GM18505 (cell line): ENCODE measurements at regions not wholly inside any gene's neighbourhood (a gene's known extent, or its start where the extent isn't known, plus 50 kb on each side); places are given as distances from the start of the nearest gene placed in this dataset.
"Not testable (repeated sequence)": the region's sequence is repeated elsewhere in the genome, so short reads cannot be mapped to it uniquely, and the experiment has no call there.

Experiments used
- ATAC-seq: cut with Tn5 transposase; IDR thresholded peaks from one replicate; pipeline ENCODE4 v1.9.1; 2021; ENCODE audit not compliant: unreplicated experiment
- POLR2A ChIP-seq: IDR thresholded peaks from 4 replicates; pipeline ENCODE4 v1.6.1; 2011; ENCODE audit warnings: borderline replicate concordance; ENCODE audit not compliant: insufficient read depth, insufficient read length; ENCODE audit errors: extremely low read depth

DNA sequence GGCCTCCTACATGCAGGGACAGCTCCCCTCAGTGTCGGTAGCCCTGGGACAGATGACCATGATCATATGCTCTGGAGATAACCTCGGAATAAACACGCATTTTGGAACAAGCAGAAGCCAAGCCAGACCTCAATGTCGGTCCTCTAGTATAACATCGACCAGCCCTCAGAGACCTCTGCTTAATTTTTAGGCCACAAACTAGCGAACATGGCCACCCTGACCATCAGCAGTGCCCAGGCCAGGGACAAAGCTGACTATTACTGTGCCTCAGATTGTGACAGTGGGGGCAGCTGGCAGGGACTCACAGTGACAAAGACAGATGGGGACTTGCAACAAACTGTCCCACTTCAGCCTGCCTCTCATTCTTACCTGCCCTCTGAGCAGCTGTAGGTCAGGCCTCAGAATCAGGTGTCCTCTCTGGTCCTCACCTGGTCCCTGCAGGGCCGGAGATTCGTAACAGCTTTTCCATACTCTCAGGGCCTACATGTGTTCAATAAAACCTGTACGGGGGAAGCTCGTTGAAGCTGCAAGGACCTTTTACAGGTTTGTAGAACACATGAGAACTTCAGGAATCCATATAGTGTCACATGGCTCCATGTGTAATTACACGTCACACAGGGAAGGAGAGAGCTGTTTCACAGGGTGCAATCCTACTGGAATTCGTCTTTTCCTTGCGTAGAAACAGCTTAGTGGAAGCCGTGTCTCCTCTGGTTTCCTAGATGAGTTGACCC is 72.8 kb upstream of the IGLL5 start:
- no peak for TF ChIP-seq POLR2A
- no peak for ATAC-seq

DNA sequence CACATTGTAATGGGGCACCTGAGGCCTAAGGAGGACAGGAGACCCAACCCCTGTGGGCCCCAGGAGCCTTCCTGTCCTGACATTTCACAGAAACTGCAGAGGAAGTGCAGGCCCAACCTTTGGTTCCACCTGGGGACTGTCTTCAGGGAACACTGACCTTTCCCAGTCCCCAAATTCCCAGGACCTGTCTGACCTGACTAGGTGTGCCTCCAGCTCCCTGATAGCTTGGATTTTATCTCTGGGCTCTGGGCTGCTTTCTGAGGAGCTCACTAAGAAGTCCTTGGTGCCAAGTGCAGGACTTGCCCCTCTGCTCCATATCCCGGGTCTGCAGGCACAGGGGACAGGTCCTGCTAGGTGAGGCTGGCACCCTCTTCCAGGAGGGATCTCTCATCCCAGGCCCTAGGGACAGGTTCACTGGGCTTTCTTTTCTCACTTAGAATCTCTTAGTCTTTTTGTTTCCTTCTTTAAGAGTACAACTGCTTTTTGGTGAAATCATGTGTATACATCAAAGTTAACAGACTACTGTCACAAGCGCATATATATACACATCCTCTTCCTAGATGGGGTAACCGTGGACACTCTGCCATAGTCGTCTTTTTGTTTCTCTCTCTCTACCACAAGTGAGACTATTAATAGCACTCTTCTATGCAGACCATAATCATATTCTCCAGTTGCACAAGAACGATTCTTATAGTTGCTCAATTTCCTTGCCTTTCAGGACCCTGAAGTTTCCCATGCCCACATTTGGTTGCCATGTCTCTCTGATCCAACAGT is 72.0 kb upstream of the IGLL5 start:
- no peak for ATAC-seq
- no peak for TF ChIP-seq POLR2A

DNA sequence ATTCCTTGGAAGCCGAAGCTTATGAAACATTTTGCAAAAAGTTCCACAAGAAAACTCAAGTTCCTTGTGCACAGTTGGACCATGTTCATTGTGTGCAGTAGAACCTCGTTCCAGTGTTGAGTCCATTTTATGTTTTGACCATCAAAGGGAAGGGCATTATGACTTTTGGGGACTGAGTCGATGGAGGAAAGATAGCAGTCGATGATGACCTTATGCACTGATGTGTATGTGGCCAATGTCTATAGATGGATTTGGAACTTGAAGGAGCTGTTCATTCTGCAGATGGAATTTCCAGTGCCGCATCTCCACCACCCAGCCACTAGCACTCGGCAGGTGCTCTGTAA is 71.5 kb upstream of the IGLL5 start:
- TF ChIP-seq POLR2A, result no peak
- no peak for ATAC-seq

DNA sequence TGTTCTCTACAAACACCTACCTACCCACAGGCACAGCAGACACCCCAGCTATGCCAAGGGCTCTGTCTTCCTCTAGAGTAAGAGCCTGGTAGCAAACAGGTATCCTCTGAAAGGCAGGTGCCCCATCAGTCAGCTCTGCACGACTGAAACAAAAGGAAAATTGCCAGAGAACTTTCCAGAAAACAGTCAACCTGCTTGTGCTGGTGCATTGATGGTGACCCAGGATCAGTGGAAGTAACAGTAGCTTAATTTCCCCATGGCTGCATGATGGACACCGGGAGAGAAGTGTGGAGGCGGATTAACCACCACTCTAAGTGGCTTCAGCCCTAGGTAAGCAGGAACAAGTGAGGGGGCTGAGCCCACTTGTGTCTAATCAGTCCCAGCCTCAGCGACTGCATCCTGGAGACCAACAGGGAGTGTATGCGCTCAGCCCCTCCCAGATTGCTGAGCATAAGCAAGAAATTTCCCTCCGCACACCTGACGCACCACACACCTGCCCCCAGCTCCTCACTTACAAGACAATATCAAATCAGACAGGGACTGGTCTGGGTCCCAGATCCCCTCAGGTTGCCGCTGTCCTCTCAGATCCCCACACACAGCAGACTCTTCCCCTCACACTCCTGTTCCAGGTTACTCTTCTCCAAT is 70.7 kb upstream of the IGLL5 start:
- no peak for ATAC-seq
- no peak for TF ChIP-seq POLR2A

DNA sequence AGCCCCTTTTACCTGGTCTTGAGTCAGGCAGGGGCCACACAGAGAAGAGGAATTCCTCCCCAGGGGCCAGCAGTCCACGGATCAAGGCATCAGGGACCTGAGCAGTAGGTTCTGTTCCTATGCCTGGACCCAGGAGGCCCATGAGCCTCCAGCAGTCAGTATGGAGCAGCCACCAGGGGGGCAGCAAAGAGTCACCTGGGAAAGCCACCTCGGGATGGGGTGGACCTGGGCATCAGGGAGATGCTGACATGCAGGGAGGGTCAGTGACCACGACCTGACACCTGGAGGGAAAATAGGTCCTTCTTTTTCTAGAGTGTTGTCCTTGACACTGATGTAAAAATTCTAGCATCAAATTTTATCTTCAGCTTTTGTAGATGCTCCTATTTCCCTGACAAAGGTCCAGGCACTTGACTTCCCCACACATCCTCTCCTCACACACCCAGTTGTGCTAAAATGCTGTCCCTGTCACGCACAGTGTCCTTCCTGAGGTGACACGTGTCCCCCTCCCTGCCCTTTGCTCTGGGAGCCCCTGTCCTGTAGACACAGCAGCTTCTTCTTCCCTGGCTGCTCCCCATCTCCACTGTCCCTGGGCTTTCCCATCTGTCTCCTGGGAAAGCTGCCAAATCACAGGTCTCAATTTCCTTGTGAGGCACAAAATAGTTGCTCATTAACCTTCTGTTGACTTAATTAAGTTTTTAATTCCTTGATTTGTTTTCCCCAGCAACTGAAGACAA is 70.0 kb upstream of the IGLL5 start:
- no peak for TF ChIP-seq POLR2A
- no peak for ATAC-seq

DNA sequence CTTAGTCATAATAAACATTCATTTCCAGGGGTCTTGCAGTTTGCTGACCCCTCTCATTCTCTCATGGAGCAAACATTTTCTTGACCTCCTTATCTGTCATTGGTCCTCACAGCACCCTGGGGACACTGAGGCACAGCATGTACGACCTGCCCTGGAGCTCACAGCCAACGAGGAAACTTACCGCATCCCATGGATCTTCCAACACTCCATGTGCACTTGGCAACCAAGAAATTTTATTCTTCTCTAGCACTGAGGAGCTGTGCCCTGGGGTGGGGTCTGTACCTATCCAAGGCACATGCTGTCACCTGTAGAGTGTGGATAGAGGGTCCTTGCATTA is 69.4 kb upstream of the IGLL5 start:
- no peak for ATAC-seq
- TF ChIP-seq POLR2A, result no peak

DNA sequence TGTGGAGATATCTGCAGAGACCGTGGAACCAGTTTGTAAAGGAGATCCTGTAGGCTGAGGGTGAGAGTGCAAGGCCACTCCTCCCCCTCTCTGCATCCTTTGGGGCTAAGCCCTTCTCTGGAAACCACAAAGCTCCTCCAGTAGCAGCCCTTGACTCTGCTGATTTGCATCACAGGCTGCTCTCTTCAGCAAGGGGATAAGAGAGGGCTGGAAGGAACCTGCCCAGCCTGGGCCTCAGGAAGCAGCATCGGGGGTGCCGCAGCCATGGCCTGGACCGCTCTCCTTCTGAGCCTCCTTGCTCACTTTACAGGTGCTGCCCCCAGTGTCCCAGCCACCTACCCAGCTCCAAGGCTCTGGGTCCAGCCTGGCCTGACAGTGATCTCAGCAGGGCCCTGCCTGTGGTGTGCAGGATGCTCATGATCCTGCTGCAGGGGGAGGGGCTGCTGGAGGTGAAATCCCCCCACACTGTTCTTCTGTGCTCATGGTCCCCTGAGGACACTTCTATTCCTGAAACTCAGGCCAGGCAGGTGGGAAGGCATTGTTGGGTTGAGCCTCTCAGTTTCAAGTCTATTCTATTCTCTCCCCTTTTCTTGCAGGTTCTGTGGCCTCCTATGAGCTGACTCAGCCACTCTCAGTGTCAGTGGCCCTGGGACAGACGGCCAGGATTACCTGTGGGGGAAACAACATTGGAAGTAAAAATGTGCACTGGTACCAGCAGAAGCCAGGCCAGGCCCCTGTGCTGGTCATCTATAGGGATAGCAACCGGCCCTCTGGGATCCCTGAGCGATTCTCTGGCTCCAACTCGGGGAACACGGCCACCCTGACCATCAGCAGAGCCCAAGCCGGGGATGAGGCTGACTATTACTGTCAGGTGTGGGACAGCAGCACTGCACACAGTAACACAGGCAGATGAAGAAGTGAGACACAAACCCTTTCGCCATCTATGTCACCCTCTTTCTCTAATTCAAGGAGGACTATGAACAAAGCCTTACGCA is 68.5 kb upstream of the IGLL5 start:
- ATAC-seq, result no peak
- TF ChIP-seq POLR2A, result peak; percentile 35

DNA sequence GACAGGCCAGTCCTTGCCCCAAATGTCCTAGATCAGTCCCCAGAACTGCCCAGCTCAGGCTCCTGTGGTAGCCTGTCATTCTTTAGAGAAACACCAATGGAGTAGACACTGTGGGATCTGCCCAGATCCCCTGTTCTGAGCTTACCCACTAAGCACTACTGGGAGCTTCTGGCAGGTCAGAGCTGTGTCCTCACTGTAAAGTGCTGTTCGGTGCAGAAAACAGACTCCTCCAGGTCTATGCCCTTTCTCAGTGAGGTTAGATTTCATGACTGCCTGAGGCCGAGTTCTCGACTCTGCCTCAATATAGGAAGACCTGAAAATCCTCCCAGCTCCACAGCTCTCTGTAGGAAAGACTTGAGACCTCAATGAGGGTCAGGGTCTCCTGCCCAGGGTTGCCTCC is 67.5 kb upstream of the IGLL5 start:
- no peak for ATAC-seq
- no peak for TF ChIP-seq POLR2A

DNA sequence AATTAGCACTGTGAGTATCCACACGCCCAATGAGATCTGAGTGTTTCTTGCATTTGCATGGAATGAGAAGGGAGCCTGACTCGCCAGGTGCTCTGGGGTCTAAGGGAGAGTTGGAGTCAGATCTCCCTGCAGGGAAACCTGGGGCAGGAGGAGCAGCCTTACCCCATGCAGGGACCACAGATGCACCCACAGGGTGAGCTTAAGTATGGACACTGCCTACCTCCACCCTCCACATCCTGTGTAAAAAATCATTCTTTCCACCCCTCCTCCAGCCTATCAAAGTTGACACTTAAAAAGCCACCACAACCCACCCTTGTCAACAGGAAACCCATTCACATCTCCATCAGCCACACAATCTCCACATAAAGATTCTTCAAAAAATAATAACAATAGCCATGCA is 67.0 kb upstream of the IGLL5 start:
- no peak for TF ChIP-seq POLR2A
- ATAC-seq, result no peak

DNA sequence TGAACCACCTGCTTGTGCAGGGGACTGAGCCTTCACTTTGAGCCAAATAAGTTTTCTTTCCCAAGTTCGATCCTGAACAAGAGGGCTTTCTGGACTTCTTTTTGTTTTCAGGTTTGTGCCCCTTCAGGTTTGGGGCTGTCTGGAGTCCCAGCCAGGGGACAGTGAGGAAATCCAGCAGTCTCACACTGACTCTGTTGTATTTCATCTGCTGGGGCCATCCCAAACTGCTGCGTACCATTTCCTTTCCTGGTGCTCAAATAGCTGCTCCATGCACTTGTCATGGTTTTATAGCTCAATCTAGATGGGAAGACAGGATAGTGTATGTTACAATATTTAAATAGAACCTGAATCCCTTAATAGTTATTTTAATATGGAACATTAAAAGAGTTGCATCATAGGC is 66.3 kb upstream of the IGLL5 start:
- ATAC-seq, result no peak
- TF ChIP-seq POLR2A, result no peak

DNA sequence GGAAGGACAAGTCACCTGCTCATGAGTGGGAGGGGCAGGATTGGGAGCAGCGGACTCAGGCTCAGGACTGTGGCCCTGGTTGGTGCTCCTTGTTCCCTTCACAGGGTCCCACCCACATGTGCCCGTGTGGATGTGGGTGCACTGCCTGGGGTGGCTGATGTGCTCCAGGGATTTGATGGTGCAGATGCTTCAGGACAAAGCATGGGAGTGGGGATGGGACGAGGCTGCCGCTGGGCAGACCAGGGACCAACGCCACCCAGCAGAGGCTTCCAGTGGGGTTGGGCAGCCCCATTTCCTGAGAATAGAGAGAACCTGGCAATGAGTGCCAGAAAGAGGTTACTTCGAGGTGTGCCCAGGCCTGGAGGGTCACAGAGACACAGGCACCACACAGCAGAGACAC is 65.5 kb upstream of the IGLL5 start:
- TF ChIP-seq POLR2A, result no peak
- no peak for ATAC-seq

DNA sequence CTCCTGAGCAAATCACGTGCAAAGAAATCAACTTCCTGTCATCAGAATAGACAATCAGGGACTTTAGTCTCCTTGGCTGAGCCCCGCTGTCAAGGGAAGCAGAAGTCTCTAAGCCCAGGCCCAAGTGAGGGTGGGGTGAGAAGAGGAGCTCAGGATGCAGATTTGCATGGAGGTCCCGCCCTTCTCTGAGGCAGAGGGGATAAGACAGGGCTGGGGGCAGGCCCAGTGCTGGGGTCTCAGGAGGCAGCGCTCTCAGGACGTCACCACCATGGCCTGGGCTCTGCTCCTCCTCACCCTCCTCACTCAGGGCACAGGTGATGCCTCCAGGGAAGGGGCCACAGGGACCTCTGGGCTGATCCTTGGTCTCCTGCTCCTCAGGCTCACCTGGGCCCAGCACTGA is 65.1 kb upstream of the IGLL5 start:
- ATAC-seq, result not testable (repeated sequence)

DNA sequence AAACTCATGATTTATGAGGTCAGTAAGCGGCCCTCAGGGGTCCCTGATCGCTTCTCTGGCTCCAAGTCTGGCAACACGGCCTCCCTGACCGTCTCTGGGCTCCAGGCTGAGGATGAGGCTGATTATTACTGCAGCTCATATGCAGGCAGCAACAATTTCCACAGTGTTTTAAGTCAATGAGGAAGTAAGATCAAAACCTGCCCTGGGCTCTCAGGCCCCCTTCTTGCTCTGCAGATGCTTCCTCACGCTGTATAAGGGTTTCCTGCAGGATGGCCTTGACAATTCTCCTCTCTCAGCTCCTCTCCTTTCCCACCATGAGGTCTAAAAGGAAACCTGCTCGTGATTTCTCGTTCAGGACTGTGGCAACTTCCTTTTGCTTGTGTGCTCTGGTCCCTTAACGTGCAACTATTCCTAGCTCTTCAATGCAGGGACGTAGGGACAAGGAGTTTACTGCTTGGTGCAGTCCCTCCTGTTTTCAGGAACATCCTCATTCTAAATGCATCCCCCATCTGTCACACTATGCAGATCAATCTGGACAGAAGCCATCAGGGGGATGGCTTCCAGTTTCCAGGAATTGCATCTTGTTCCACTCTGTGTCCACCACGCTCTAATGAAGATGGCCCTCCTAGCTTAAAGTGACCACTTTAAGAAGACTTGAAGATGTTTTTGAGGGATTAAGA is 64.3 kb upstream of the IGLL5 start:
- no peak for TF ChIP-seq POLR2A
- ATAC-seq, result no peak
